OCI-LY7 (cell line): ENCODE measurements at regions not wholly inside any gene's neighbourhood (a gene's known extent, or its start where the extent isn't known, plus 50 kb on each side); places are given as distances from the start of the nearest gene placed in this dataset.

Experiments used
- EZH2phosphoT487 ChIP-seq: fragments of 200-600 bp; sonication (generic); IDR thresholded peaks from 2 replicates; pipeline ENCODE4 v1.6.1; 2018; ENCODE audit warnings: low read depth, borderline replicate concordance, mild to moderate bottlenecking, mixed run types, antibody characterized with exemption, low read length, moderate library complexity, mixed read lengths
- TF ChIP-seq, protein P1 (sequence below): fragments of 200-600 bp; sonication (generic); conservative IDR thresholded peaks from 2 replicates; pipeline ENCODE4 v1.5.1; 2014; ENCODE audit warnings: mild to moderate bottlenecking, antibody characterized with exemption, low read length, moderate library complexity, mixed read lengths

GRCh38 chr6:90658497-90658896, 71.6 kb upstream of the MAP3K7 start:
- TF ChIP-seq, protein P1, sequence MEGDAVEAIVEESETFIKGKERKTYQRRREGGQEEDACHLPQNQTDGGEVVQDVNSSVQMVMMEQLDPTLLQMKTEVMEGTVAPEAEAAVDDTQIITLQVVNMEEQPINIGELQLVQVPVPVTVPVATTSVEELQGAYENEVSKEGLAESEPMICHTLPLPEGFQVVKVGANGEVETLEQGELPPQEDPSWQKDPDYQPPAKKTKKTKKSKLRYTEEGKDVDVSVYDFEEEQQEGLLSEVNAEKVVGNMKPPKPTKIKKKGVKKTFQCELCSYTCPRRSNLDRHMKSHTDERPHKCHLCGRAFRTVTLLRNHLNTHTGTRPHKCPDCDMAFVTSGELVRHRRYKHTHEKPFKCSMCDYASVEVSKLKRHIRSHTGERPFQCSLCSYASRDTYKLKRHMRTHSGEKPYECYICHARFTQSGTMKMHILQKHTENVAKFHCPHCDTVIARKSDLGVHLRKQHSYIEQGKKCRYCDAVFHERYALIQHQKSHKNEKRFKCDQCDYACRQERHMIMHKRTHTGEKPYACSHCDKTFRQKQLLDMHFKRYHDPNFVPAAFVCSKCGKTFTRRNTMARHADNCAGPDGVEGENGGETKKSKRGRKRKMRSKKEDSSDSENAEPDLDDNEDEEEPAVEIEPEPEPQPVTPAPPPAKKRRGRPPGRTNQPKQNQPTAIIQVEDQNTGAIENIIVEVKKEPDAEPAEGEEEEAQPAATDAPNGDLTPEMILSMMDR, result no peak
- no peak for TF ChIP-seq EZH2phosphoT487
